Activated B cell treated with CpG ODN at 0.5 μM for 24 hours (primary cell): ENCODE measurements at regions not wholly inside any gene's neighbourhood (a gene's known extent, or its start where the extent isn't known, plus 50 kb on each side); places are given as distances from the start of the nearest gene placed in this dataset.

Experiments used
- ATAC-seq: fragments of 200-7000 bp; cut with Tn5 transposase; one replicate; pipeline ENCODE4 v1.10.0; 2021; ENCODE audit warnings: low read depth, mild to moderate bottlenecking, moderate library complexity
- CTCF ChIA-PET: fragments of 350-600 bp; sonication (Branson Sonifier 250); formaldehyde crosslinking; loops from one replicate; lab custom pipeline; 2021; ENCODE audit warnings: antibody characterized with exemption; lab: Charles Lee
- POLR2A ChIA-PET: fragments of 350-600 bp; sonication (Branson Sonifier 250); formaldehyde crosslinking; loops from one replicate; lab custom pipeline; 2021; ENCODE audit warnings: antibody characterized with exemption; lab: Charles Lee
- DNase-seq: peaks from one replicate; pipeline ENCODE4 v3.0.0; 2022
- H3K27ac Mint-ChIP-seq: one replicate; pipeline ENCODE4 v1.8.0; 2020; ENCODE audit warnings: mixed read lengths
- H3K27me3 Mint-ChIP-seq: one replicate; pipeline ENCODE4 v1.8.0; 2021; ENCODE audit warnings: mixed read lengths
- H3K36me3 Mint-ChIP-seq: one replicate; pipeline ENCODE4 v1.8.0; 2021; ENCODE audit warnings: low read depth, mixed read lengths
- H3K4me1 Mint-ChIP-seq: one replicate; pipeline ENCODE4 v1.8.0; 2021; ENCODE audit warnings: mixed read lengths
- H3K4me3 Mint-ChIP-seq: one replicate; pipeline ENCODE4 v1.8.0; 2020; ENCODE audit warnings: mild to moderate bottlenecking, mixed read lengths
- H3K9me3 Mint-ChIP-seq: one replicate; pipeline ENCODE4 v1.8.0; 2020; ENCODE audit warnings: mixed read lengths
- intact Hi-C: fragments of 100-400 bp; cut with micrococcal nuclease; formaldehyde crosslinking; loops from one replicate; pipeline ENCODE4 v1.15.1; 2024
- TF ChIP-seq, protein P1 (sequence below): fragments of 200-600 bp; IDR thresholded peaks from one replicate; pipeline ENCODE4 v1.8.0; 2022; ENCODE audit warnings: antibody characterized with exemption, mild to moderate bottlenecking

GRCh38 chr13:58235454-58235853 is 603.9 kb downstream of the PCDH17 start:
- TF ChIP-seq, protein P1, sequence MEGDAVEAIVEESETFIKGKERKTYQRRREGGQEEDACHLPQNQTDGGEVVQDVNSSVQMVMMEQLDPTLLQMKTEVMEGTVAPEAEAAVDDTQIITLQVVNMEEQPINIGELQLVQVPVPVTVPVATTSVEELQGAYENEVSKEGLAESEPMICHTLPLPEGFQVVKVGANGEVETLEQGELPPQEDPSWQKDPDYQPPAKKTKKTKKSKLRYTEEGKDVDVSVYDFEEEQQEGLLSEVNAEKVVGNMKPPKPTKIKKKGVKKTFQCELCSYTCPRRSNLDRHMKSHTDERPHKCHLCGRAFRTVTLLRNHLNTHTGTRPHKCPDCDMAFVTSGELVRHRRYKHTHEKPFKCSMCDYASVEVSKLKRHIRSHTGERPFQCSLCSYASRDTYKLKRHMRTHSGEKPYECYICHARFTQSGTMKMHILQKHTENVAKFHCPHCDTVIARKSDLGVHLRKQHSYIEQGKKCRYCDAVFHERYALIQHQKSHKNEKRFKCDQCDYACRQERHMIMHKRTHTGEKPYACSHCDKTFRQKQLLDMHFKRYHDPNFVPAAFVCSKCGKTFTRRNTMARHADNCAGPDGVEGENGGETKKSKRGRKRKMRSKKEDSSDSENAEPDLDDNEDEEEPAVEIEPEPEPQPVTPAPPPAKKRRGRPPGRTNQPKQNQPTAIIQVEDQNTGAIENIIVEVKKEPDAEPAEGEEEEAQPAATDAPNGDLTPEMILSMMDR = no peak
- H3K4me3 Mint-ChIP-seq = no peak overlapping the region
- intact Hi-C loops = no loop called here
- H3K36me3 Mint-ChIP-seq = no peaks in the 10 kb centered on the region
- ChIA-PET POLR2A (no interaction called here), CTCF (no interaction called here)
- H3K9me3 Mint-ChIP-seq = peaks cover 2% of the 10 kb centered on the region
- ATAC-seq = no peak
- H3K27me3 Mint-ChIP-seq = no peaks in the 10 kb centered on the region
- DNase-seq = no peak
- H3K4me1 Mint-ChIP-seq = no peaks in the 10 kb centered on the region
- no peak overlapping the region for H3K27ac Mint-ChIP-seq

- ATAC-seq (no peak), DNase-seq (no peak)
- H3K9me3 Mint-ChIP-seq = peaks cover 2% of the 10 kb centered on the region
- POLR2A ChIA-PET = no interaction called here
- TF ChIP-seq, protein P1 = no peak
- CTCF ChIA-PET = no interaction called here
- H3K4me1 Mint-ChIP-seq = no peaks in the 10 kb centered on the region
- no peaks in the 10 kb centered on the region for H3K27me3 Mint-ChIP-seq
- H3K27ac Mint-ChIP-seq = no peak overlapping the region
- intact Hi-C loops = no loop called here
- H3K36me3 Mint-ChIP-seq = no peaks in the 10 kb centered on the region
- H3K4me3 Mint-ChIP-seq = no peak overlapping the region
Measured at GRCh38 chr13:58238972-58239773, 607.6 kb downstream of the PCDH17 start.

- intact Hi-C loops = no loop called here
- Mint-ChIP-seq H3K9me3 (peaks cover 5% of the 10 kb centered on the region), H3K4me1 (no peaks in the 10 kb centered on the region), H3K27me3 (no peaks in the 10 kb centered on the region), H3K27ac (no peak overlapping the region), H3K36me3 (no peaks in the 10 kb centered on the region), H3K4me3 (no peak overlapping the region)
- TF ChIP-seq, protein P1 = no peak
- POLR2A ChIA-PET = no interaction called here
- DNase-seq (no peak), ATAC-seq (no peak)
- CTCF ChIA-PET = no interaction called here
Measured at GRCh38 chr13:58239774-58240268, 608.3 kb downstream of the PCDH17 start.

DNA sequence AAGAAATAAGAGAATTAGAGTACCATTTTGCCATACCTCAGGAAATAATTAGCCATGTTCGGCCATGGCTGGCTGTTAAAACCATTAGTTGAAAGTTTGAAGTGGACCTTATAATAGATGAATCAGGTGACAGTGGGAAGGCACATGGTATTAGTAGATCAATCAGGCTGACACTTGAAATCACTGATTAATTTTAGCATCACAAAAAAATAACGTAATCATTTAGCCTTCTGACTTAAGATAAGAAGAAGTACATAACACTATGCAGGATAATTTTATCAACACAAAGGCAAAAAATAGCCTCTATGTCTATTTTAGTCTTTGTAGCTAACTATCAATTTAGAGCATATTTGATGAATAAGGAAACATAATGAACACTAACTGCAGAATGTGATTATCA is 615.5 kb downstream of the PCDH17 start:
- H3K9me3 Mint-ChIP-seq = peaks cover 12% of the 10 kb centered on the region

DNA sequence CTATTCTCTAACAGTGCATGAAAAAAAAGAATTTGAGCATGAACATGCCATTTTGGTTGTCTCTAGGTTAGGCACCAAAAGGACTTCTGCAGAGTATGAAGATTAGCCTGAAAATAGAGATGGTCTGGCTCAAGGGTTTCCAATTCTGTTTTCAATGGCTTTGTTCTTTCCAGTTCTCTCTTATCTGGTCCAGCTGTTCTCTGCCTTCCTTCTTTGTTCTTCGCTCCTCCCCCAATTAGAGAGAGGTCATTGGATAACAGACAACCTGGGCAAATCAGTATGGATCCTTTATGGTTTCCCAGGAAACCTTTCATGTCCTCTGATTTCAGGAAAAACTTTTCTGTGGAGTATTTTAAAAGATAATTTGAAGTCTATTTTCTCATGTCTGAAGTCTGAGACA is 623.4 kb downstream of the PCDH17 start:
- DNase-seq (no peak), ATAC-seq (no peak)
- no peak overlapping the region for H3K4me3 Mint-ChIP-seq
- no peaks in the 10 kb centered on the region for H3K4me1 Mint-ChIP-seq
- no peaks in the 10 kb centered on the region for H3K36me3 Mint-ChIP-seq
- no peaks in the 10 kb centered on the region for H3K27me3 Mint-ChIP-seq
- H3K9me3 Mint-ChIP-seq = peaks cover 16% of the 10 kb centered on the region
- intact Hi-C loops = no loop called here
- ChIA-PET CTCF (no interaction called here), POLR2A (no interaction called here)
- H3K27ac Mint-ChIP-seq = no peak overlapping the region
- TF ChIP-seq, protein P1 = no peak

More for the DNA sequence above, 615.5 kb downstream of the PCDH17 start:
- Mint-ChIP-seq H3K4me1 (no peaks in the 10 kb centered on the region), H3K27ac (no peak overlapping the region), H3K27me3 (no peaks in the 10 kb centered on the region), H3K4me3 (no peak overlapping the region), H3K36me3 (no peaks in the 10 kb centered on the region)
- no peak for DNase-seq
- CTCF ChIA-PET = no interaction called here
- intact Hi-C loops = no loop called here
- POLR2A ChIA-PET = no interaction called here
- TF ChIP-seq, protein P1 = no peak
- no peak for ATAC-seq
